ENCODE measurements at regions not wholly inside any gene's neighbourhood (a gene's known extent, or its start where the extent isn't known, plus 50 kb on each side); places are given as distances from the start of the nearest gene placed in this dataset.

DNA sequence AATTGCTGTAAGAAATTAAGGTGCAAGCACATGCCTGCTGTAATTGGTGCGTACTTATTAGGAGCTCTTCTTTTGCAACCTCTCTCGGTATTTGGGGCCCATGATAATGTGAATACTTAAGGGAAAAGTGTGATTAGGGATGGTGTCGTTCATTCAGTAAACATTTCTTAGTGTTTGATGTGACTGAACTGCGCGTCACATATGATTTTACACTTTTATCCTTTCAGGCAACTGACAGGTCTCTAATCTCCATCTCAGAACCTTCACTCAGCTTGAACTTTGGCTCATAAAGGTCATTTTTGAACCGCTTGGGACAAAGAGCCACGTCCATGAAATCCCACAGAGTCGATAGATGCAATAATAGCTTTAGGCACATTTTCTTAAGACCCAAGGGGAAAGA is 612.1 kb upstream of the PITX2 start:
- Histone ChIP-seq H4K20me1 (replicated peaks; ENCODE audit: control insufficient read depth, extremely low read depth, insufficient read depth, low read length) (no peaks in the 10 kb centered on the region), H3K27me3 (ENCODE audit: control insufficient read depth in 2 of 2, insufficient read depth in 2 of 2, low read length in 2 of 2) (no peaks in the 10 kb centered on the region), H3K9me3 (replicated peaks; ENCODE audit: control insufficient read depth, insufficient read depth, low read length) (no peaks in the 10 kb centered on the region), H3K9me1 (replicated peaks; ENCODE audit: control insufficient read depth, extremely low read depth, insufficient read depth, low read length) (no peaks in the 10 kb centered on the region), H3K4me1 (ENCODE audit: control insufficient read depth, extremely low read depth, insufficient read depth, low read length) (no peaks in the 10 kb centered on the region), H3K4me2 (ENCODE audit: insufficient read depth, low read length) (no peak overlapping the region), H3K4me3 (replicated peaks in 1 of 3; ENCODE audit: insufficient read depth in 1 of 3, low read depth in 1 of 3, low read length in 3 of 3) (no peak overlapping the region), H3K79me2 (ENCODE audit: control insufficient read depth, insufficient read depth, low read length) (no peaks in the 10 kb centered on the region), H3K9ac (replicated peaks; ENCODE audit: extremely low read depth, insufficient read depth, low read length) (no peak overlapping the region), H3K36me3 (ENCODE audit: control insufficient read depth in 2 of 2, extremely low read depth in 1 of 2, insufficient read depth in 2 of 2, low read length in 2 of 2) (no peaks in the 10 kb centered on the region), H3K27ac (ENCODE audit: insufficient read depth, low read depth, low read length) (no peak overlapping the region), H2AFZ (ENCODE audit: low read depth, low read length) (no peak overlapping the region)
- dilution Hi-C loops (cut with MboI; ENCODE audit: extremely low pct_ligation_motif_present, low sequenced_read_pairs): no loop called here
- CTCF ChIA-PET: interaction anchor here (1.2 to 1.5 kb wide), 2 partner anchors 8 to 9 kb away, joined by 3 read pairs; no protein-coding TSS in a partner anchor
- TF ChIP-seq POLR2AphosphoS5 (IDR thresholded peaks at IDR 0.05; ENCODE audit: insufficient read depth, low read depth, low read length): no peak
- TF ChIP-seq FOS (IDR thresholded peaks at IDR 0.05; ENCODE audit: borderline replicate concordance, insufficient read depth, low read length): no peak
- no peak for TF ChIP-seq MYC (IDR thresholded peaks at IDR 0.05; ENCODE audit: low read depth, low read length)
- TF ChIP-seq, protein P1, sequence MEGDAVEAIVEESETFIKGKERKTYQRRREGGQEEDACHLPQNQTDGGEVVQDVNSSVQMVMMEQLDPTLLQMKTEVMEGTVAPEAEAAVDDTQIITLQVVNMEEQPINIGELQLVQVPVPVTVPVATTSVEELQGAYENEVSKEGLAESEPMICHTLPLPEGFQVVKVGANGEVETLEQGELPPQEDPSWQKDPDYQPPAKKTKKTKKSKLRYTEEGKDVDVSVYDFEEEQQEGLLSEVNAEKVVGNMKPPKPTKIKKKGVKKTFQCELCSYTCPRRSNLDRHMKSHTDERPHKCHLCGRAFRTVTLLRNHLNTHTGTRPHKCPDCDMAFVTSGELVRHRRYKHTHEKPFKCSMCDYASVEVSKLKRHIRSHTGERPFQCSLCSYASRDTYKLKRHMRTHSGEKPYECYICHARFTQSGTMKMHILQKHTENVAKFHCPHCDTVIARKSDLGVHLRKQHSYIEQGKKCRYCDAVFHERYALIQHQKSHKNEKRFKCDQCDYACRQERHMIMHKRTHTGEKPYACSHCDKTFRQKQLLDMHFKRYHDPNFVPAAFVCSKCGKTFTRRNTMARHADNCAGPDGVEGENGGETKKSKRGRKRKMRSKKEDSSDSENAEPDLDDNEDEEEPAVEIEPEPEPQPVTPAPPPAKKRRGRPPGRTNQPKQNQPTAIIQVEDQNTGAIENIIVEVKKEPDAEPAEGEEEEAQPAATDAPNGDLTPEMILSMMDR (IDR thresholded peaks at IDR 0.05; ENCODE audit: extremely low read depth in 1 of 2, insufficient read depth in 1 of 2, low read depth in 1 of 2, low read length in 2 of 2): no peak
- no peak for TF ChIP-seq GATA2 (IDR thresholded peaks at IDR 0.05; ENCODE audit: insufficient read depth, insufficient read length, low read depth, low read length)
- TF ChIP-seq EZH2 (IDR thresholded peaks at IDR 0.05; ENCODE audit: borderline replicate concordance, low read depth, low read length, severe bottlenecking): no peak
- no peak for TF ChIP-seq JUN (IDR thresholded peaks at IDR 0.05; ENCODE audit: borderline replicate concordance, insufficient read depth, insufficient read length, low read depth)
- TF ChIP-seq, protein P2, sequence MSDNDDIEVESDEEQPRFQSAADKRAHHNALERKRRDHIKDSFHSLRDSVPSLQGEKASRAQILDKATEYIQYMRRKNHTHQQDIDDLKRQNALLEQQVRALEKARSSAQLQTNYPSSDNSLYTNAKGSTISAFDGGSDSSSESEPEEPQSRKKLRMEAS (IDR thresholded peaks at IDR 0.05; ENCODE audit: insufficient read depth, insufficient read length): no peak
- no peak for TF ChIP-seq POLR2A (IDR thresholded peaks at IDR 0.05; ENCODE audit: low read depth, low read length)
- FAIRE-seq (no peak), DNase-seq (ENCODE audit: low read depth, low spot score) (no peak)
- no TSS peak for BruUV-seq (replicated peaks)
- intact Hi-C loops (cut with micrococcal nuclease): no loop called here
- POLR2A ChIA-PET: no interaction called here

Measured in endothelial cell of umbilical vein (primary cell).